MM.1S (cell line): ENCODE measurements at regions not wholly inside any gene's neighbourhood (a gene's known extent, or its start where the extent isn't known, plus 50 kb on each side); places are given as distances from the start of the nearest gene placed in this dataset.

Experiments used
- DNase-seq: peaks from one replicate; pipeline ENCODE4 v3.0.0-alpha.2; 2015
- H2AFZ ChIP-seq: fragments of 300-600 bp; sonication (generic); 2 replicates; pipeline ENCODE4 v1.6.0; 2016; ENCODE audit warnings: antibody characterized with exemption, low read length
- H3F3A ChIP-seq: fragments of 300-600 bp; sonication (generic); 2 replicates; pipeline ENCODE4 v1.6.1; 2016; ENCODE audit warnings: mild to moderate bottlenecking, antibody characterized with exemption, low read length, moderate library complexity, mixed read lengths; ENCODE audit not compliant: insufficient read depth
- H3K27ac ChIP-seq: fragments of 300-600 bp; sonication (generic); 2 replicates; pipeline ENCODE4 v1.5.1; 2016; ENCODE audit warnings: mild to moderate bottlenecking, low read length
- H3K27me3 ChIP-seq: fragments of 300-600 bp; sonication (generic); replicated peaks from 2 replicates; pipeline ENCODE4 v1.6.0; 2016; ENCODE audit warnings: low read length; ENCODE audit not compliant: insufficient read depth
- H3K36me3 ChIP-seq: fragments of 300-600 bp; sonication (generic); replicated peaks from 2 replicates; pipeline ENCODE4 v1.6.1; 2016; ENCODE audit warnings: mild to moderate bottlenecking, low read length, mixed read lengths; ENCODE audit not compliant: insufficient read depth
- H3K4me1 ChIP-seq: fragments of 300-600 bp; sonication (generic); 2 replicates; pipeline ENCODE4 v1.6.1; 2016; ENCODE audit warnings: low read length, mixed read lengths
- H3K4me2 ChIP-seq: fragments of 300-600 bp; sonication (generic); 2 replicates; pipeline ENCODE4 v1.6.0; 2016; ENCODE audit warnings: low read depth, low read length
- H3K4me3 ChIP-seq: fragments of 300-600 bp; sonication (generic); 2 replicates; pipeline ENCODE4 v1.5.1; 2016; ENCODE audit warnings: low read length, mixed read lengths
- H3K79me2 ChIP-seq: fragments of 300-600 bp; sonication (generic); 2 replicates; pipeline ENCODE4 v1.6.1; 2016; ENCODE audit warnings: mixed run types, low read length, mixed read lengths
- H3K9ac ChIP-seq: fragments of 300-600 bp; sonication (generic); 2 replicates; pipeline ENCODE4 v1.6.1; 2016; ENCODE audit warnings: low read length, mixed read lengths
- H3K9me2 ChIP-seq: fragments of 300-600 bp; sonication (generic); replicated peaks from 2 replicates; pipeline ENCODE4 v1.6.1; 2016; ENCODE audit warnings: mild to moderate bottlenecking, low read length, mixed read lengths; ENCODE audit not compliant: insufficient read depth
- H3K9me3 ChIP-seq: fragments of 300-600 bp; sonication (generic); replicated peaks from 2 replicates; pipeline ENCODE4 v1.6.1; 2016; ENCODE audit warnings: mild to moderate bottlenecking, low read length, mixed read lengths; ENCODE audit not compliant: insufficient read depth
- H4K20me1 ChIP-seq: fragments of 300-600 bp; sonication (generic); 2 replicates; pipeline ENCODE4 v1.6.1; 2016; ENCODE audit warnings: mild to moderate bottlenecking, low read length, moderate library complexity, mixed read lengths; ENCODE audit not compliant: insufficient read depth
- CTCF ChIP-seq: fragments of 300-600 bp; sonication (generic); IDR thresholded peaks from 2 replicates; pipeline ENCODE4 v1.5.1; 2016; ENCODE audit warnings: antibody characterized with exemption, low read length, mixed read lengths
- EZH2 ChIP-seq: fragments of 300-600 bp; sonication (generic); optimal IDR thresholded peaks from 2 replicates; pipeline ENCODE3; 2017; ENCODE audit warnings: low read depth, mild to moderate bottlenecking, antibody characterized with exemption, low read length, mixed read lengths
- EZH2phosphoT487 ChIP-seq: fragments of 300-600 bp; sonication (generic); IDR thresholded peaks from 2 replicates; pipeline ENCODE4 v1.6.1; 2018; ENCODE audit warnings: antibody characterized with exemption, low read length

GRCh38 chr13:107233541-107233940, 665.6 kb upstream of the ARGLU1 start:
- no peaks in the 10 kb centered on the region for H4K20me1 ChIP-seq
- H2AFZ ChIP-seq: no peak overlapping the region
- no peak for DNase-seq
- H3K27ac ChIP-seq: no peak overlapping the region
- H3K9ac ChIP-seq: no peak overlapping the region
- H3K79me2 ChIP-seq: no peaks in the 10 kb centered on the region
- no peaks in the 10 kb centered on the region for H3K36me3 ChIP-seq
- no peaks in the 10 kb centered on the region for H3K27me3 ChIP-seq
- H3K4me1 ChIP-seq: no peaks in the 10 kb centered on the region
- H3K4me3 ChIP-seq: no peak overlapping the region
- H3K9me3 ChIP-seq: no peaks in the 10 kb centered on the region
- H3K9me2 ChIP-seq: no peaks in the 10 kb centered on the region
- no peak overlapping the region for H3K4me2 ChIP-seq
- H3F3A ChIP-seq: no peaks in the 10 kb centered on the region
- TF ChIP-seq CTCF: no peak
- TF ChIP-seq EZH2phosphoT487: no peak
- no peak for TF ChIP-seq EZH2

GRCh38 chr13:107231944-107232343, 664.0 kb upstream of the ARGLU1 start:
- H3K27ac ChIP-seq: no peak overlapping the region
- no peaks in the 10 kb centered on the region for H3K9me3 ChIP-seq
- TF ChIP-seq CTCF: no peak
- TF ChIP-seq EZH2phosphoT487: no peak
- no peak for TF ChIP-seq EZH2
- H3K79me2 ChIP-seq: no peaks in the 10 kb centered on the region
- H3K36me3 ChIP-seq: no peaks in the 10 kb centered on the region
- H3K9ac ChIP-seq: no peak overlapping the region
- no peaks in the 10 kb centered on the region for H3K27me3 ChIP-seq
- no peaks in the 10 kb centered on the region for H3K4me1 ChIP-seq
- no peaks in the 10 kb centered on the region for H4K20me1 ChIP-seq
- no peak overlapping the region for H3K4me3 ChIP-seq
- H2AFZ ChIP-seq: no peak overlapping the region
- H3F3A ChIP-seq: no peaks in the 10 kb centered on the region
- DNase-seq: no peak
- no peaks in the 10 kb centered on the region for H3K9me2 ChIP-seq
- no peak overlapping the region for H3K4me2 ChIP-seq

- Histone ChIP-seq H3K9me2 (no peaks in the 10 kb centered on the region), H3K4me3 (no peak overlapping the region), H3K4me2 (no peak overlapping the region), H3K9me3 (no peaks in the 10 kb centered on the region), H3K36me3 (no peaks in the 10 kb centered on the region), H3K79me2 (no peaks in the 10 kb centered on the region), H3K9ac (no peak overlapping the region), H4K20me1 (no peaks in the 10 kb centered on the region), H3K27ac (no peak overlapping the region), H3F3A (no peaks in the 10 kb centered on the region), H3K27me3 (no peaks in the 10 kb centered on the region), H2AFZ (no peak overlapping the region), H3K4me1 (no peaks in the 10 kb centered on the region)
- TF ChIP-seq EZH2phosphoT487 (no peak), CTCF (no peak), EZH2 (no peak)
- no peak for DNase-seq
These were observed 655.9 kb upstream of the ARGLU1 start for GRCh38 chr13:107223867-107224266.

GRCh38 chr13:107222597-107222996, 654.7 kb upstream of the ARGLU1 start:
- Histone ChIP-seq H3K4me3 (no peak overlapping the region), H3K27me3 (no peaks in the 10 kb centered on the region), H3K9me3 (no peaks in the 10 kb centered on the region), H3K36me3 (no peaks in the 10 kb centered on the region), H3K9ac (no peak overlapping the region), H3K27ac (no peak overlapping the region), H3K9me2 (no peaks in the 10 kb centered on the region), H3K79me2 (no peaks in the 10 kb centered on the region), H3K4me2 (no peak overlapping the region), H3F3A (no peaks in the 10 kb centered on the region), H4K20me1 (no peaks in the 10 kb centered on the region), H2AFZ (no peak overlapping the region), H3K4me1 (no peaks in the 10 kb centered on the region)
- TF ChIP-seq EZH2 (no peak), EZH2phosphoT487 (no peak), CTCF (no peak)
- DNase-seq: no peak
